Sigmoid colon (tissue), 4 donors: ENCODE measurements at regions not wholly inside any gene's neighbourhood (a gene's known extent, or its start where the extent isn't known, plus 50 kb on each side); places are given as distances from the start of the nearest gene placed in this dataset.

Source experiments
- CTCF ChIP-seq, 4 experiments: fragments of 450-650 bp in 3 of 4; fragments of 200-600 bp in 1 of 4; IDR thresholded peaks; one replicate each; pipeline ENCODE4 v1.5.1; 2016 to 2019; ENCODE audit warnings: antibody characterized with exemption in 4 of 4, mild to moderate bottlenecking in 3 of 4, moderate library complexity in 2 of 4
- EP300 ChIP-seq, 4 donors: sonication (generic); formaldehyde crosslinking; IDR thresholded peaks; one replicate each; pipeline ENCODE4 v1.6.1; 2017; ENCODE audit warnings: antibody characterized with exemption in 4 of 4
- POLR2A ChIP-seq, 2 donors: fragments of 450-650 bp; IDR thresholded peaks; one replicate each; pipeline ENCODE4 v1.6.1; 2016; ENCODE audit warnings: antibody characterized with exemption in 2 of 2, mild to moderate bottlenecking in 2 of 2, moderate library complexity in 2 of 2

GRCh38 chr9:580652-581342 lies 260.7 kb upstream of the DMRT1 start:
- no peak for TF ChIP-seq CTCF (IDR thresholded peaks at IDR 0.05)
- no peak for TF ChIP-seq POLR2A (IDR thresholded peaks at IDR 0.05)
- TF ChIP-seq EP300 (IDR thresholded peaks at IDR 0.05), result no peak
